GM23248 (cell line): ENCODE measurements at regions not wholly inside any gene's neighbourhood (a gene's known extent, or its start where the extent isn't known, plus 50 kb on each side); places are given as distances from the start of the nearest gene placed in this dataset.

ENCODE experiments used
- EZH2 ChIP-seq: fragments of 200-600 bp; sonication (generic); IDR thresholded peaks from 2 replicates; pipeline ENCODE4 v1.6.1; 2018; ENCODE audit warnings: antibody characterized with exemption, mild to moderate bottlenecking; ENCODE audit not compliant: insufficient read depth, poor library complexity, severe bottlenecking
- EZH2phosphoT487 ChIP-seq: fragments of 200-600 bp; sonication (generic); IDR thresholded peaks from 2 replicates; pipeline ENCODE4 v1.6.1; 2018; ENCODE audit warnings: antibody characterized with exemption, moderate library complexity, mild to moderate bottlenecking, low read depth; ENCODE audit not compliant: insufficient read depth

DNA sequence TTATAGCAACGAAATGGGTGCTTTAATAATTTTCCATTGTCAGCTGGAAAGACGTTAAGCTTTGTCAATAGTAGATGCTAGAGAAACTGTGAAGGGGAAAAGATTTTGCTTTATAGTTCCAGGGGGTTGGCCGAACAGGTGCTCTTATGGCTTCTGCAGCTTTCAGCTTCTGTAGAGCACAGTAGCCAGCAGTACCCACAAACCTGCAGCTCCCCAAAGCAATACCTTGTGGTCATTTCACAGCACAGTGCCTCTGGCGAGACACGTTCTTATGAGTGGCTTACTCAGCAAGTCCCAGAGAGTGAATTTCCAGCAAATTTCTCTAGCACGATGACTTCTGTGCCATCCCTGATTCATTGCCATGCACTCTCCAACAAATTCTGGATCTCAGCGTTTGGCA, 416.3 kb upstream of the ATP2B1 start:
- TF ChIP-seq EZH2 (no peak), EZH2phosphoT487 (no peak)
